IPS-20b (cell line): ENCODE measurements at regions not wholly inside any gene's neighbourhood (a gene's known extent, or its start where the extent isn't known, plus 50 kb on each side); places are given as distances from the start of the nearest gene placed in this dataset.

Experiments used
- H3K27ac ChIP-seq: one replicate; pipeline ENCODE4 v1.5.1; 2013; ENCODE audit warnings: low read length
- H3K27me3 ChIP-seq: 2 replicates; pipeline ENCODE4 v1.6.1; 2013; ENCODE audit warnings: mild to moderate bottlenecking, low read length, inconsistent platforms; ENCODE audit not compliant: insufficient read depth
- H3K36me3 ChIP-seq: 2 replicates; pipeline ENCODE4 v1.6.1; 2013; ENCODE audit warnings: low read depth, mild to moderate bottlenecking, inconsistent platforms, low read length, moderate library complexity; ENCODE audit not compliant: insufficient read depth
- H3K4me1 ChIP-seq: 2 replicates; pipeline ENCODE4 v1.6.1; 2013; ENCODE audit warnings: mild to moderate bottlenecking, control low read depth, inconsistent platforms, low read length, moderate library complexity; ENCODE audit not compliant: insufficient read depth
- H3K4me3 ChIP-seq: 2 replicates; pipeline ENCODE4 v1.5.1; 2013; ENCODE audit warnings: mild to moderate bottlenecking, low read length, inconsistent platforms
- H3K9ac ChIP-seq: 2 replicates; pipeline ENCODE4 v1.6.1; 2013; ENCODE audit warnings: low read depth, mild to moderate bottlenecking, inconsistent platforms, low read length, moderate library complexity
- H3K9me3 ChIP-seq: 2 replicates; pipeline ENCODE4 v1.6.1; 2013; ENCODE audit warnings: mild to moderate bottlenecking, low read depth, low read length, inconsistent platforms; ENCODE audit not compliant: insufficient read depth

- Histone ChIP-seq H3K27ac (no peak overlapping the region), H3K9me3 (no peaks in the 10 kb centered on the region), H3K27me3 (no peaks in the 10 kb centered on the region), H3K9ac (no peak overlapping the region), H3K4me1 (no peaks in the 10 kb centered on the region), H3K36me3 (no peaks in the 10 kb centered on the region), H3K4me3 (no peak overlapping the region)
These were observed 163.8 kb upstream of the LMNTD1 start for GRCh38 chr12:25716842-25717241.

DNA sequence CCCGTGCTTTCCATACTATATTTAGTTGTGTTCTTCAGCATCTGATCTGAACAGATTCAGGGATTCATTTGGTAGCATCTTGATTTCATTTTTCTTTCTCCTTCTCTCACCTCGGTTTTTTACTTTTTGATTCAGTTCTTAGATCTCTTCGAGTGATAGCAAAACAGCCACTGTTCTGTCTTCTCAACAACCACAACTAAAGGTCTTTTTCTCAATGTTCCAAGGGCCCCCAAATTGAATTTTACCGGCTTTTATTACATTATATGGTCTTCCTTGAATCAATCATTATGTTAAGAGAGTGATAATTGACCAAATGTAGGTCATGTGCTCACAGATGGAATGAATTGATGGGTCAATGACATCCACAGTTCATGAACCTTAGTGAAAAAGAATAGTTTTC, 164.5 kb upstream of the LMNTD1 start:
- Histone ChIP-seq H3K9me3 (no peaks in the 10 kb centered on the region), H3K36me3 (no peaks in the 10 kb centered on the region), H3K27ac (no peak overlapping the region), H3K4me3 (no peak overlapping the region), H3K9ac (no peak overlapping the region), H3K27me3 (no peaks in the 10 kb centered on the region), H3K4me1 (no peaks in the 10 kb centered on the region)

DNA sequence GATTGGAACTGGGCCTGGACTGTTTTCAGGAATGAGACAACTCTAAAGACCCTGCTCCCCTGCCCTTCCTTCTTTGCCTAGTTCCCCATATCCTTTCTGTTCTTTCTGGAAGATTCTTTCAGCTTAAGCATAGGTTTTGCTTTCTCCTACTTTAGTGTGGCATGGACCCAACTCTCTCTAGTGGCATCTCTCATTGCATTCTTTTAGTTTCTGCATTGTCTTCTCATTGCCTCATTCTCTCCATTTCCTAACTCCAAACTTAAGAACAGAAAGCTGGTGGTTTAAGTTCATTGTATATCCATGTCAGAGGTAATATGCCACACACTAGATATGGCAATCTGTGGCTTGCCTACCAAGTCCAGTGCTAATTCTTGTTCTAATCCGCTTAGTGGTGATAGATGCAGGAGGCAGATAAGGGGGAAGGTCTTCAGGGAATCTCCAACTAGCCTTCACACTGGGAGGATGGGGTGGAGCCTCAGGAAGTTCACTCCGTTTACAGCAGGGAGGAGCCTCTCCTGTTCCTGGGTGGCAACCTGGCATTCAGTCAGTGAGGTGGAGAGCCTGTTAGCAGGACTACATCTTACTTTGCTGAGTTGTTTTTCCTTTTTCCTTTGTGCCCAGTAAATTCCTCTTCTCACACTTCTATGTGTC, 165.1 kb upstream of the LMNTD1 start:
- Histone ChIP-seq H3K9ac (no peak overlapping the region), H3K27me3 (no peaks in the 10 kb centered on the region), H3K4me1 (no peaks in the 10 kb centered on the region), H3K9me3 (no peaks in the 10 kb centered on the region), H3K27ac (no peak overlapping the region), H3K4me3 (no peak overlapping the region), H3K36me3 (no peaks in the 10 kb centered on the region)

DNA sequence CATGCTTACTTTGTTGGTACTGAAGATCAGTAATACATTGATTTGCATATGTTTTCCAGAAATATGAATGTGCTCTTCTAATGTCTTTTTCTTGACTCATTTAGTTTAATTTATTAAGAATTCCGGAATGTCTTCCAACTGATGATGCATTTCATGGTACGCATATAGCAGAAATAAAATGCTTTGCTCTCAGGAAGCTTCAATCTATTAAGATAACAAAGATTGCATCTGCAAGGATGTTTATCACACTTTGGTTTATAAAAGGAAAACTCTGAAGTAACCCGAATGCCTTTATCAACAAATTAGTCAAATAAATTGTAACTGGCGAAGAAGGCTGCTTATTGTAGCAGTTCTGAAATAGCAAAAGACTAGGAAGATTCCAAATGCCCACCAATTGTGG, 166.4 kb upstream of the LMNTD1 start:
- Histone ChIP-seq H3K4me3 (no peak overlapping the region), H3K27me3 (no peaks in the 10 kb centered on the region), H3K9ac (no peak overlapping the region), H3K4me1 (no peaks in the 10 kb centered on the region), H3K9me3 (no peaks in the 10 kb centered on the region), H3K36me3 (no peaks in the 10 kb centered on the region), H3K27ac (no peak overlapping the region)

- Histone ChIP-seq H3K4me1 (no peaks in the 10 kb centered on the region), H3K27me3 (no peaks in the 10 kb centered on the region), H3K4me3 (no peak overlapping the region), H3K9me3 (no peaks in the 10 kb centered on the region), H3K36me3 (no peaks in the 10 kb centered on the region), H3K27ac (no peak overlapping the region), H3K9ac (no peak overlapping the region)
These were observed 170.3 kb upstream of the LMNTD1 start for GRCh38 chr12:25723336-25723735.

DNA sequence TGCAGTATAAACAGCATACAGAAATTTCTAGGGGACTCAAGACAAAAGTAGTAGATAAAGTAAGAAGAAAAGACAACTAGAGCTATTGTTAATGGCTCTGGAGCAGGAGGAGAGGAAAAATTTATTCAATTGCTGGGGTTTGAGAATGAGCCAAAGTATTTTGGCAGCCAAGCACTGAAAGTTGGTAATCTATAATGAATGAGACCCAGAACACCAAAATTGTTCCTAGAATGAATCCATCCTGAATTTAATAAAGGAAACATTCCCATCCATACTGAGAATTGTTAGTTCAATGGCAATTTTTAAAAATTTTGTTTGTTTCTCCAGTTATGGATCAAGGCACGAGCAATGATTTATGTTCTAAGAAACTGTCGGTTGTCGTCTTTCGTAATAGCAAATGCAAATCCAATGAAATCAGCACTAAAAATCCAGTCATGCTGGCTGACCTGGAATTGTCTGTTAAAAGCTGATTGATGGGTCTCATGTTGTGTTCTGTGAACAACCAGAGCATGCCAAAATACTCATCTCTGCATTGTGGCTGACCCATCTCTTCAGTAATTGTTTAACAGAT, 170.9 kb upstream of the LMNTD1 start:
- no peaks in the 10 kb centered on the region for H3K27me3 ChIP-seq
- no peaks in the 10 kb centered on the region for H3K4me1 ChIP-seq
- H3K4me3 ChIP-seq = no peak overlapping the region
- no peak overlapping the region for H3K27ac ChIP-seq
- no peaks in the 10 kb centered on the region for H3K36me3 ChIP-seq
- no peak overlapping the region for H3K9ac ChIP-seq
- H3K9me3 ChIP-seq = no peaks in the 10 kb centered on the region

DNA sequence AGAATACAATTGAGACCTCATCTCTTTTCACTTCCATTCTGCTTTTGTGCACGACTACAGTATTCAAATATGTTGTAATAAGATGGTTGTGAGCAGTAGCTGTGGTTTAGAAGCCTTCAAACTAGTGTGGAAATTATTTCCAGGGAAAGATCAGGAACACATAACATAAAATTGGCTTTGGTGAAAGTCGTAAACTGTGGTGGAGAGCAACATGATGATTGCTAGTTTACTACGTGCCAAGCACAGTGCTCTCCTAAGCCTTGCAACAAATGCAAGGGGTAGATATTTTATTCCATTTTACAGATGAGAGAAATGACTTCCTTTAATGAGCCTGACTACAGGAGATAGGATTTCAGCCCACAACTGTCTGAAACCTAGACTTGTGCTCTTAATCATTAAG, 172.4 kb upstream of the LMNTD1 start:
- no peaks in the 10 kb centered on the region for H3K27me3 ChIP-seq
- H3K9me3 ChIP-seq = no peaks in the 10 kb centered on the region
- no peaks in the 10 kb centered on the region for H3K36me3 ChIP-seq
- no peak overlapping the region for H3K4me3 ChIP-seq
- no peak overlapping the region for H3K27ac ChIP-seq
- peaks cover 3% of the 10 kb centered on the region; the same call in 1 of the 2 replicates for H3K4me1 ChIP-seq
- no peak overlapping the region for H3K9ac ChIP-seq

DNA sequence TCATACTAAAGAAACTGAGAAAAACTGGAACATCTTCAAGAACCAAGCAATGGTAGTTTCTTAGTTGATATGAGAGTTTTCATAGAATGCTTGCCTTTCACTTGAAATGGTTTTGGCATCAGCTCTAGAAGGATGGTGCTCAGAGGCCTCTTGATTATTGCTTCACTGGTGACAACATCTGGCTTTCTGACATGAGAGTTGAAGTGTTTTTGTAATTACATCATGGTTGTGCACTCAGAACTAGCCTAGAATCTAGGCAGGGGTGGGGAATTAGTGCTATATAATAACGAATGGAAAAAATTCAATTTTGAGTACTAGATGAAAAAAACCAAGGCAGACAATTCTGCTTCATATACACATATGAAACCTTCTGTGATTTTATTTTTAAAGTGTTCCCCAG, 172.8 kb upstream of the LMNTD1 start:
- Histone ChIP-seq H3K36me3 (no peaks in the 10 kb centered on the region), H3K27ac (no peak overlapping the region), H3K27me3 (no peaks in the 10 kb centered on the region), H3K4me1 (peaks cover 6% of the 10 kb centered on the region; the same call in 1 of the 2 replicates), H3K4me3 (no peak overlapping the region), H3K9me3 (no peaks in the 10 kb centered on the region), H3K9ac (no peak overlapping the region)

DNA sequence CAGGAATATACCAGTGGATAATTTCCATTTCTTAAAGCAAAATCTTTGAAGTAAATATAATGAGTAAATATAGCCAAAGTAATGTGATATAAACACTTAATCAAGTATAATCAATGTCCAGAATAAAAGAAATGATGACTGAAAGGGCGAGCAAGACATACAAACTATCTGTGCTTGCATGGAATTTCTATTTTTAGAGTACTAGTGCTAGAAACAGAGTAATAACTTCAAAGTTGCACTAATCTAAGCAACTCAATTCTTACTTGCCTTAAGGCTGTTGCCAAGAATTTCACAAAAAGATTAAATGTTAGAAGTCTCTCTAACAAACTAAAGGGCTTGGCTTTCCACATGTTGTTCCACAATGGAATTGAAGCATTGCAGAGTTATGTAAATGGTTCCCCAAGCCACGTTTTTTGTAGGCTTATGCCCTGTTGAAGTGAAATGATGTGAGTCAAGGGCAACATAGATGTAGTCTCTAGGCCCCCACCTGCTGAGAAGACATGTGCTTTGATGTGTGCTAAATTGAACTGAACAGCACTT, 175.0 kb upstream of the LMNTD1 start:
- Histone ChIP-seq H3K9ac (no peak overlapping the region), H3K27ac (no peak overlapping the region), H3K9me3 (no peaks in the 10 kb centered on the region), H3K4me3 (no peak overlapping the region), H3K27me3 (no peaks in the 10 kb centered on the region), H3K4me1 (peaks cover 6% of the 10 kb centered on the region; the same call in 1 of the 2 replicates), H3K36me3 (no peaks in the 10 kb centered on the region)

GRCh38 chr12:25730489-25731349, 177.6 kb upstream of the LMNTD1 start:
- H3K36me3 ChIP-seq = no peaks in the 10 kb centered on the region
- H3K27ac ChIP-seq = no peak overlapping the region
- no peaks in the 10 kb centered on the region for H3K9me3 ChIP-seq
- H3K4me1 ChIP-seq = peaks cover 6% of the 10 kb centered on the region; the same call in 1 of the 2 replicates
- H3K27me3 ChIP-seq = no peaks in the 10 kb centered on the region
- H3K4me3 ChIP-seq = no peak overlapping the region
- no peak overlapping the region for H3K9ac ChIP-seq

- no peaks in the 10 kb centered on the region for H3K36me3 ChIP-seq
- no peak overlapping the region for H3K9ac ChIP-seq
- H3K27me3 ChIP-seq = no peaks in the 10 kb centered on the region
- H3K4me1 ChIP-seq = peaks cover 6% of the 10 kb centered on the region; the same call in 1 of the 2 replicates
- H3K9me3 ChIP-seq = no peaks in the 10 kb centered on the region; the same call in 1 of the 2 replicates
- no peak overlapping the region for H3K4me3 ChIP-seq
- H3K27ac ChIP-seq = no peak overlapping the region
These were observed 180.5 kb upstream of the LMNTD1 start for GRCh38 chr12:25733541-25733940.
